ENCODE measurements at regions not wholly inside any gene's neighbourhood (a gene's known extent, or its start where the extent isn't known, plus 50 kb on each side); places are given as distances from the start of the nearest gene placed in this dataset.

DNA sequence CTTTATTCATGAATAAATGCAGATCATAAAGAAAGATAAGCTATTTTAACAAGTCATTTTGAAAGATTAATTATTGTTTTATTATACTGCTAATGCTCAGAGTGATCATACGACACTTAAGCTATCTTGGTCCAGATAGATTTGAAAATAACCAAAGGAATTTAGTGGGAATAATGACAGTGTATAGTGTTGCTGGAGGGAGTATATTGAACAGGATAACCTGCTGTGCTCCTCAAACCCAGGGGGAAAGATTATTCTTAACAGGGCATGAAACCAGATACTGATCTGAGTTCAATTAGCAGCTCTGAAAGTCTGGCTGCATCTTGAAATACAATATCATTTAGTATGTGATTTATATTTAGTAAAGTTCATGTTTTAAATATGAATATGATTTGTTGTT, 216.3 kb upstream of the ITGA4 start:
- DNase-seq (ENCODE audit: low read depth in 4 of 4, low spot score in 2 of 4), result no peak

DNA sequence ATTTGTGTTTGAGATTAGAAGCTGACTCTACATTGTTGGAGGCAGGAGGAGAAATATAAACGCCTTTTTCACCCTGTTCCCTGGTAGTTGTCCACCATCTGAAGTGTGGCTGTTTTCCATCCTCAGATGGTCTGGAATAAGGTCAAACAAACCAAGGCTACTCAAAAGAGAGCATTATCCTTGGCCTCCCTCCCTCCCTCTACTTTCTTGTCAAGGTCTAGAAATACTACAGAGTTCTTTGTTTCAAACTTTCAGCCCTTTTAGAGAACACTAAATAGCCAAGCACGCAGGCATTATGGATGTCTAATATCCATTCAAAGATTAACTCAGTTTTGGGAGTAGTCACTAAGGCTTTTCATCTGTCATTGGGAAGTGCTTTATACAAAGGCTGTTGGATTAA, 215.8 kb upstream of the ITGA4 start:
- no peak for DNase-seq (ENCODE audit: low read depth in 4 of 4, low spot score in 2 of 4)

DNA sequence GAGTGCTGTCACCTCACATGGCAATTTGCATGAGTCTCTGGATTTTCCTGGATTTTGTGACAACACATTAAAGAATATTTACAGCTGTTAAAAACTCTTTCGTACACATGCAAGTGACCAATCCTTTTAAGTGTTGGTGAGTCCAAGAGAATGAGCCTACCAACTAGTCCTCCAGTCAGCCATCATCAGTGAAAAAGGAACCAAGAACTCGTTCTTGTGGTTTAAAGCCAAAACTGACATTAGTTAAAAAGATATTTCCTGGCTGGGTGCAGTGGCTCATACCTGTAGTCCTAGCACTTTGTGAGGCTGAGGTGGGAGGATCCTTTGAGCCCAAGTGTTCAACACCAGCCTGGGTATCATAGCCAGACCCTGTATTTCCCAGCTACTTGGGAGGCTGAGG, 215.4 kb upstream of the ITGA4 start:
- no peak for DNase-seq (ENCODE audit: low read depth in 4 of 4, low spot score in 2 of 4)

DNA sequence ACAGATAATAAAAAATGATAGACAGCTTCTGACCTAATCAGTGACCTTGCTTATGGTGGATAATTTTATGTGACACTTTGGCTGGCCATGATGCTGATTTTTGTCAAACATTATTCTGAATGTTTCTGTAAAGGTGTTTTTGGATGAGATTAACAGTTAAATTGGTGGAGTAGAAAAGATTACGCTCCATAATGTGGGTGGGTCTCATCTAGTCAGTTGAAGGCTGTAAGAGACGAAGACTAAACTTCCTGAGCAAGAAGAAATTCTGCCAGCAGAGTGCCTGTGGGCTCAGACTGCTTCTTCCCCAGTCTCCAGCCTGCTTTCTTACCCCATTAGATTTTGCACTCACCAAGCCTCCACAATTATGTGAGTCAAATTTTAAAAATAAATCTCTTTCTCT, 214.9 kb upstream of the ITGA4 start:
- no peak for DNase-seq (ENCODE audit: low read depth in 4 of 4, low spot score in 2 of 4)

DNA sequence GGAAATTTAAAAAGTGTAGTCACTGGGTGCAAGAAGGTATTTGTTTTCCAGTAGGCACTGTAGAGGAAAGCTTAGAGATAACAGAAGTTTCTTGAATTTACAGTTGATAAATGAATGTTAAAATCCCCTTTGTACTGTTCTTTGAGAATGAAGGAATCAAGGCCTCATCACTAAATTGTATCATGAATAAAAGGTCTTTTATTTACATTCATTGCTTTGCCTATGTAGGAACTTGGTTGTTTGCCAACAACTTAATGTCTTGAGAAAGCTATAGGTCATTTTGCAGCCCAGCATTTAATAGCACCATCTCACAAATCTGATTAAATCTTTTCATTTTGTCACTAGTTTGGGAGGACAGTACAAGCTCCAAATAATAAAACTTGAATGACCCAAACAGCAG, 213.9 kb upstream of the ITGA4 start:
- DNase-seq (ENCODE audit: low read depth in 4 of 4, low spot score in 2 of 4), result no peak

DNA sequence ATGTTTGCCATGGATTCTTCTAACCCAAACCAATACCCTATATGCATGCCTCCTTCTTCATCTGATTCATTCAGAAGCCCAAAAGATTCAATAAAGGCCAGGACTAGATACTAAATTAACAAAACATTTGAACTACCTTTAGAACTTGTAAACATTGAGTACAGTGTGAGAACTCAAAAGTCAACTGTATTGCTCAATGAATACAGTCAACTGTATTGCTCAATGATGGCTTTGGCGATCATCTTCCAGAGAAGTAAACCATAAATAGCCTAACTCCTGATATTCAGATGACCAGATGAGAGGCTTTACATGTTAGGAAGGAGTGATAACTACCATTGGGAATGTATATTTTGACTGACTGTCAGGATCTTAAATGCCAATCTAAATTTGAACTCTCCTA, 206.5 kb upstream of the ITGA4 start:
- no peak for DNase-seq (ENCODE audit: low read depth in 4 of 4, low spot score in 2 of 4)

DNA sequence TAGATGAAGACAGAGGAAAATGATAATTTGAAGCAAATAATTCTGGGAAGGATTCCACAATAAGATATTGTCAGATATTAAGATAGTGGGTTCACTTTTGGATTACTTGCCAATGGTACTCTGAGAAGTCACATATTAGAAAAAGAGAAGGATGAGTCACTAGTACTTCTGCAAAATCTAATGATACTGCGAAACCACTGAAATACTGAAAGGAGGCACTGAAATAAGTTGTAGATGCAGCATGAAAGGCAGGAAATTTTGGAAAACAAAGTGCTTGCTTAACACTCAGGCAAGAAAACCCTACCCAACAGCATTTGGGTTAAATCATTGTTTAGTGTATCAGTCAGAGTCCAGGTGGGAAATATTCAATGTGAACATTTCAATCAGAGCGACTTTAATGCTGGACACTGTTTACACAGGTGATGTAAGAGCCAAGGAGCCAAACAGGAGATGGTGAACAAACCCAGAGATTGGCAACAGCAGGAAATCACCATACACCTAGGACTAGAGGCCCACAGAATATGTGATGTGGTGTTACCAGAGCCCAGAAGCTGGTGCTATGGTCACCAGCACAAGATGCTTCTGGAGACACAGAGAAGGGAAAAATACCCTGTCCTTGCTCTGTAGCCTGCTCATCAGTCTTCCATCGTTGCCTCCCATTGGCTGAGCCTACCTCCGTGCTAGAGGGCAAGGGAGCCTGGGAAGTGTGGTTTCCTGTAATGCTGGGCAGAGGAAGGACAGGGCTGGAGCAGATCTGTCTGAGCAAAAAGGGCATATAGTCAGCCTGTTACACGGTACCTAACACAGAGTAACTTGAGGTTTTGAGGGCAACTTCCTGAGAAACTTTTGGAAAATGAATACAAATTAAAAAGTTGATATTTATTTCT, 204.7 kb upstream of the ITGA4 start:
- no peak for DNase-seq (ENCODE audit: low read depth in 4 of 4, low spot score in 2 of 4)

DNA sequence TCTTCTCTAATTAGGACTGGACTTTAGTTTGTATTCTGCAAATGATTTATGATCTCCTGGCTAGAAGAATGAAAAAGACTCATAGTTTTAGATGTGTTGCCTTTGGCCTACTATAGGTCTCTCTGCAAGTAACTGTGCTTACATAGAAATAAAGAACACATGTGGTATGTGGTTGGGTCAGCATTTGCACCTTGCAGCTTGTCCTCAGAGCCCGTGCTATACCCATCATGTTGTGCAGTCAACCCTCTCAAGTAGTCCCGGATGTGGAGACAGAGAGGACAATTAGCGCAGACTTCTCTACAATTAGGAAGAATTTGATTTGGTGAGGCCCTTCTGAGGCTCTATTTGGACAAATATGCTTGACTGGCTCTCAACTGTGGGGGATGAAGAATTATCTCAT, 203.7 kb upstream of the ITGA4 start:
- DNase-seq (ENCODE audit: low read depth in 4 of 4, low spot score in 2 of 4), result no peak

DNA sequence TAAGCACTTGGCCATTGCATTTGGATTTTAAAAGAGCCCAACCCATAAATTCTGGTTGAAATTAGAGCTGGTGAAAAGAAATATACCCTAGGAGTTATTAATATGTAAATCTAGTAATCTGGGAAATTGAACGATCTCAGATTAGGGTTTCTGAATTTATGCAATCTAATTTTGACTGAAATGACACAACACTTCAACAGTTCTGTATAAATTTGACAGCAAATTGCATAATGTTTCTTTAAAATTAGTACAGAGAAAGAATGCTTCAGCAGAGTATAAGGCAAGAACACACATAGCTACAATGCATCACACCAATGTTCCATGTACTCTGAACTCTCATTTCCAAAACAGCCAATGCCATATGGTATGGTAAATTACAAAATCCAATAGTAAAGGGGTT, 201.5 kb upstream of the ITGA4 start:
- DNase-seq (ENCODE audit: low read depth in 4 of 4, low spot score in 2 of 4), result no peak

DNA sequence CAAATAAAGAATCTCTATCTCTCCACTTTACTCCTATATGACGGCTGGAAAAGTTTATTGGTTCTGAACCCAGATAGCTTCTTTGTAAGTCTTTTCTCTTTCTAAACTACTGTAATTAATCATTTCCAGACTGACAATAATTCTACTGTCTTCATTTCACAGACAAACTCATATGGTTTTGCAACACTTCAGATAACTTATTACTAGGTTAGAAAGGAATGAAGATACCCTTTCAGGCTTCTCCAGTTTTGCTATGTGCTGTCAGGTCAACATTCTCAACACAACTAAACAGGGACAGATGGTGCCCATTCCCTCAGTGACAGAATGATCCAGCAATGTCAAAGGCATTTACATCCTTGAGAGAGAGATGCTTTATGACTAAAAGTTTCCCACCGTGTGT, 198.5 kb upstream of the ITGA4 start:
- DNase-seq (ENCODE audit: low read depth in 4 of 4, low spot score in 2 of 4), result no peak

DNA sequence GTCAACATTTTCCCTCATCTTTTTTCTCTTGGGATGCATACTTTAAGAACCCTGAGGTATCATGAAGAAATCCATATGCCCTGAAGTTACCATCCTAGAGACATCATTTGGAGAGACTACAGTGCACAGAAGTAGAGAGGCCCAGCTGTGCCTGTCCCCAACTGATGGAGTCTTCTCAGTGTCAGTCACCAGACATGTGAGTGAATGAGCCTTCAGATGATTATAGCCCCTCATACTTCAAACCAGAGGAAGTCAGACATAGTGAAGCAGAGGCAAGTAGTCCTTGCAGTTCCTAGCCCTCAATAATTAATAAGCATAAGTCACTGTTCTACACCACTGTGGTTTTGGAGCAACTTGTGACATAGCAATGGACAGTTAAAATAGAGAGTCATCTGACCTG, 194.4 kb upstream of the ITGA4 start:
- DNase-seq (ENCODE audit: low read depth in 4 of 4, low spot score in 2 of 4), result no peak

DNA sequence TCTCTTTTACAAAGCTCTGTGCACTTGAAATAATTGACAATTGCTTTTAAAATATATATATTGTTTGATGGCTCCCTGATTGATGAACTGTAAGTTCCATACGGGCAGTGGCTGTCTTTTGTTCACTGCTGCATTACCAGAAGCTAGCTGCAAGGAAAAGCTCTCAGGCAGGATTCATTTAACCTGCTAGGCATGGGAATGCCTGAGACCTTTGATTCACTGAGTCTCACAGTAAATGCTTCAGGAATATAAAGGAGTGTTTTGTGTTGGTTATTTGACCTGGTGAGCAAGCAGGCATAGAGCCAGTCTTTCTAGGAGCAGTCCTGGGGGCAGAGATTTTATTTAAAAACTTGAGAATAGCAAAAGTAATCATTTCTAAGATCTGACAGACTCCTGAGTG, 193.2 kb upstream of the ITGA4 start:
- DNase-seq (ENCODE audit: low read depth in 4 of 4, low spot score in 2 of 4), result no peak

DNA sequence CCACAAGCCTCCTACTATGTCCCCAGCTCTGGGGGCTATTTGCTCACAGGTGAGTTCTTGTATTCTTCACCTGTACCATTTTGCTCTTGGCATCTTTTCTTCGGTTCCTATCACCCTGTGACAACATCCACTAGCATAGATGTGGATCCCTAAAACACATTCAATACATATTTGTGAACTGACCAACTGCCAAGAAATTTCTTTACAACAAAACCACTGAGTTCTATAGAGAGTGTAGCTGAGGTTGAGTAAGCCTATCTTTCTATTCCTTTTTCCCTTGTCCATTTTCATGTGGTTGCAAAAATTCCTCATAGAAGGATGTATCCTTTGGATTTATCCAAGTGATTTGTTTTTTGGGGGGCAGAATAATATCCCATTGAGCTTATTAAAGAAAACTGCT, 192.7 kb upstream of the ITGA4 start:
- no peak for DNase-seq (ENCODE audit: low read depth in 4 of 4, low spot score in 2 of 4)

DNA sequence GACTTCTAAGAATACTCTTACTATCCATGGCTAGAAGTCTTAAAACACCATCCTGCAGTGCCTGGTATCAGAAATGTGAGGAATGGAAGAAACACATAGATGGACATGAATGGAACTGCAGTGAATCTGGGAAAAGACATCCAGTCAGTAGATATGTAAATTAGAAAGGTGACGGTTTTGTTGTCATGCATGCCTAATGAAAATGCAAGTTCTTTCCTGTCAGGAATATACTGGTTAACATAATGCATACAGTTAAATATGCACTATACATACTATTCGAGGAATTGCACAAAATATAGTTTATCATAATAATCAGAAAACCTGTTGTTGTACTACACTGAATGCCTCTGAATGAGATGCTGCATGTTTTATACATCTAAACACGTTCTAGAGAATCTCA, 190.6 kb upstream of the ITGA4 start:
- no peak for DNase-seq (ENCODE audit: low read depth in 4 of 4, low spot score in 2 of 4)

DNA sequence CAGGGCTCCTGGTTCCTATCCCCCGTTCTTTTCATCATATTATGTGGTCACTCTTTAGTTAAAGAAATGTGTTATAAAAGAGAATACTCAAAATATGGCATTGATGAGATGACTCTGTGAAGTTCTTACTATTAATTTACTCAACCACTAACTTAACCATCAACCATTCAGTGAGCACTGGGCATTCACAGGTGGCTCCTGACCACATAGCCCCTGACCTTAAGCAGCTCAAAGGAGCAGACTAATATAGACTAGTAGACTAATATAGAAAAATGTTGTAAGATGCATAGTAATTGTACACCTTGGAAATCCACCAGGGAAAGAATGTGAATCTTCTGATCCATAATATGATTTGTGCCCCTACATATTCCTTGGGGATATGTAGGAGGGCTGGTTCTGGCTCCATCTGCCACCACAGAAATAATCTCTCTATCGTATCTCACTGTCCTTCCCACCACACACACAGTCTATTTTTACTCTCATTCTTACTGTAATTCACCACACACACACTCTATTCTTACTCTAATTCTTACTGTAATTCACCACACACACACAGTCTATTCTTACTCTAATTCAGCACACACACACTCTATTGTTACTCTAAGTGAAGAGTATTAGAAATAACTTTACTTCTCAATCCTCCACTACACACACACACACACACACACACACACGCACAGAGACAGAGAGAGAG, 188.9 kb upstream of the ITGA4 start:
- no peak for DNase-seq (ENCODE audit: low read depth in 4 of 4, low spot score in 2 of 4)

DNA sequence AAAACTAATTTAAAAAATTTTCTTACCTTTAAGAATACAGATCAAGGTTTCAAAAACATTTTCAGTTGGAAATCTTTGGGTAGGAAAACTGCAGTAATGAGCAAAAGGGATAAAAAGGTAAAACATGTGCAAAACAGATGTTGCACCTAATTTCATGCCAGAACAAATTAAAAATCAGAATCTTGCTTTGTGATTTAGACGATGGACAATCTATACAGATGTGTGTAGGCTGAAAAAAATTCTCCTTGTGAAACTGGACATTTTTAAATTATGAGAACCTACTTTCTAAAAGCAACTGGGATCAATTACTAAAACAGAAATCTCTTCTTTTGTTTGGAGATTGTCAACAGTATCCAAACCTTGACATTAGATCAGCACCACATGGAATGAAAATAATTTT, 183.2 kb upstream of the ITGA4 start:
- DNase-seq (ENCODE audit: low read depth in 4 of 4, low spot score in 2 of 4), result no peak

DNA sequence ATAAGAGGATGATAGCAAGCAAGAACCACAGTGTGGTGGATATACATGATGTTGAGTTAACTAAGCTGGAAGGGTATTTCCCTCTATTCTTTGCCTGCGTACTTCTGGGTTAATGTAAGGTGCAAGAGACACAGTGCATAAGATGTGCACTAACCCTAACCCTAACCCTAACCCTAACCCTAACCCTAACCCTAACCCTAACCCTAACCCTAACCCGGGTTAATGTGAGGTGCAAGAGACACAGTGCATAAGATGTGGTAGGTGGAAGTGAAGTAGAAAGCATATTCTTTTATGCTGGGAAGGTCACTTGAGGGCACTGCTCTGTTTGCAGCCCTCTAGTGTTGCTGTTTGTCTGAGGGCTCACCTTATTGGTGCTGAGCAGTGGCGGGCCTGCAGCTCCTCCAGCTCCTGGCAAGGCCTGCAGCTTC, 181.5 kb upstream of the ITGA4 start:
- DNase-seq (ENCODE audit: low read depth in 4 of 4, low spot score in 2 of 4), result no peak

DNA sequence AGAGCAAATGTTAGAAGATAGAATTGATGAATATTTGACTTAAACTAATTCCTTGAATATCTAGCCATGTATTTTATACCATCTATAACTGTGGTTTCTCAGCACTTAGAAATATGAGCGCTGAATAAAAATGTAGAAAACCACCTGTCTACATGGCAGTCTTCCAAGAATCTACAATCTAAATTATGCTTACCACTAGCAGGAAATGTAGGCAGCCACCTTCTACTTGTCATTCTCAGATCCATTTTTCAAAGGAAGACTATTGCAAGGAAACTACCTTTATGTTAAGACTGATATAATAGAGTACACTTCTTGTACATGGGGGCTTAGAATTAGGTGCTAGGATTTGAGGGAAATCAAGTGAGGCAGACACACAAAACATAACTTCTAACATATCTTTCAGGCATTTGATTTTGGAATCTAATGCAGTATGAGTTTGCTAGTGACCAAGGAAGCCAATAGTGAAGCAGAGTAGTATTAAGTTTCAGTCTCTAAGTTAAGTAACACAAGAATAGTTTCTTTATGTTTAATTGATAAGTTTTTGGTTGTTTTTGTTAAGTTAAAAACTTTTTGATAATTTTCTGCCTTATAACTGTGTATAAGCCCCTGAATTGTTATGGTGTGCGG, 175.9 kb upstream of the ITGA4 start:
- no peak for DNase-seq (ENCODE audit: low read depth in 4 of 4, low spot score in 2 of 4)

DNA sequence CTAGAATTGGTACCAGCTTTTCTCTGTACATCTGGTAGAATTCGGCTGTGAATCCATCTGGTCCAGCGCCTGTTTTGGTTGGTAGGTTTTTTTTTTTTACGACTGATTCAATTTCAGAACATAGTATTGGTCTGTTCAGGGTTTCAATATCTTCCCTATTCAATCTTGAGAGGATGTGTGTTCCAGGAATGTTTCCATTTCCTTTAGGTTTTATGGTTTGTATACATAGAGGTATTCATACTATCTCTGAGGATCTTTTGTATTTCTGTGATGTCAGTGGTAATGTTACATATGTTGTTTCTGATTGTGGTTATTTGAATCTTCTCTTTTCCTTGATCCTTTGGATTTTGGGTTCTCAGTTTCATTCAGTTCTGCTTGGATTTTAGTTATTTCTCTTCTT, 172.1 kb upstream of the ITGA4 start:
- no peak for DNase-seq (ENCODE audit: low read depth in 4 of 4, low spot score in 2 of 4)

DNA sequence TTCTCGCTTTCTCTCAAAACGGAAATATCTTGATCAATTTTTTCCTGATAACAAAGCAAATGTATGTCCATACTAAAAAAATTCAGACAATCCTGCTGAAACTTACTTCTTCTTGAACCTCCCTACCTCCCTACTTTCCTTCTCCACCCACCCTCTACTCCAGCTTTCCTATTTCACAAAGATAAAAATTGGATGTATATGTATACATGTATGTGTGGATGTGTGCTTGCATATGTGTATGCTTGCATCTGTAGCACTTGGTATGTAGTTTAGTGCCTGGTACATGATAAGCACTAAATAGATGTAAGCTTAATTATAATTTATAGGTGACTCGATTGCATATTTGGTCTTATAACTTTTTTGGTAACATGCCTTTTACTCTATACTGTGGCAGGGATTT, 167.5 kb upstream of the ITGA4 start:
- no peak for DNase-seq (ENCODE audit: low read depth in 4 of 4, low spot score in 2 of 4)

DNA sequence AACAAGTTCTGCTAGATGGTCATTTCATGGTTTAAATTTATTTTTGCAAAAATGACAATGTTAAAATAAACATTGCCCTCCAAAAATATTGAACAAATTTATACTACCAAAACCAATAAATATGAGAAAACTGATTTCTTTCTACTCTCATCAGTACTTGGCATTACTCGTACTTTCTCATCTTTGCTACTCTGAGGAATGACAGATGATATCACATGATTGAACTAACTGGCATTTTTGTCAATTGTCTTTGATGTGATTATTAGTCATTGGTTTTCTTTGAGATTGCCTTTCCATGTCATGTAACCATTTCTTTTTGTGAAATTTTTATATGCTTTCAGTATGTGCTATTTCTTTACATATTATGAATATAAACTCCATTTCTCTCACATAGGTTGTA, 167.0 kb upstream of the ITGA4 start:
- no peak for DNase-seq (ENCODE audit: low read depth in 4 of 4, low spot score in 2 of 4)

DNA sequence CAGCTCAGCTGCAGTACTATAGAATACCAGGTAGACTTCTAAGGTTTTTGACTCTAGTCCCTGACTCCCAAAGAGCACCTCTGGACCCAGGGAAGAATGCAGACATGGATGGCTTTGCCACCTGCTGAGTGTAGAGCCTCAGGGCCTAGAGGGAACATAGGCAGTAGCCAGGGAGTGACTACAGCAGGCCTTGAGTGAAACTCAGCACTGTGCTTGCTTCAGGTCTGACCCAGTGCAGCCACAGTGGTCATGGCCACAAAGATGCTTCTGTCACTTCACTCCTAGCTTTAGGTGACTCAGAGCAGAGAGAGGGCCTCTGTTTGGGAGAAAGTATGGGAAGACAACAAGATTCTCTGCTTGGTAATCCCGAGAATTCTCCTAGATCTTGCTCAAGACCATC, 162.2 kb upstream of the ITGA4 start:
- no peak for DNase-seq (ENCODE audit: low read depth in 4 of 4, low spot score in 2 of 4)
